ENCODE measurements at regions not wholly inside any gene's neighbourhood (a gene's known extent, or its start where the extent isn't known, plus 50 kb on each side); places are given as distances from the start of the nearest gene placed in this dataset.

- Histone ChIP-seq H3K79me2 (ENCODE audit: control insufficient read depth, insufficient read depth, low read length, poor library complexity) (no peaks in the 10 kb centered on the region), H3K27me3 (ENCODE audit: insufficient read depth, low read length) (no peaks in the 10 kb centered on the region), H3K9me3 (ENCODE audit: insufficient read depth, low read depth, low read length) (no peaks in the 10 kb centered on the region), H4K8ac (ENCODE audit: low read depth, low read length) (no peak overlapping the region), H2BK12ac (ENCODE audit: low read length) (no peak overlapping the region), H3K4me1 (ENCODE audit: control insufficient read depth in 1 of 2, insufficient read depth in 2 of 2, low read length in 2 of 2) (no peaks in the 10 kb centered on the region), H2AFZ (ENCODE audit: insufficient read depth, low read length, poor library complexity) (no peak overlapping the region), H2BK5ac (ENCODE audit: low read depth, low read length, poor library complexity) (no peak overlapping the region), H2AK5ac (ENCODE audit: low read length) (no peak overlapping the region), H3K27ac (ENCODE audit: low read depth, low read length) (no peak overlapping the region), H4K12ac (ENCODE audit: low read depth, low read length) (no peak overlapping the region), H4K91ac (ENCODE audit: low read depth, low read length) (no peak overlapping the region), H3K4me2 (ENCODE audit: low read length) (no peak overlapping the region), H3K23ac (ENCODE audit: low read length) (no peak overlapping the region), H3K9ac (ENCODE audit: low read length) (no peak overlapping the region), H3K14ac (ENCODE audit: low read length) (no peak overlapping the region), H2BK120ac (ENCODE audit: insufficient read depth, low read length, poor library complexity) (no peak overlapping the region), H3K4ac (ENCODE audit: low read depth, low read length) (no peak overlapping the region), H3K18ac (ENCODE audit: low read length) (no peak overlapping the region), H3K4me3 (ENCODE audit: low read depth, low read length) (no peak overlapping the region), H3K36me3 (ENCODE audit: control insufficient read depth in 1 of 2, insufficient read depth in 2 of 2, low read length in 2 of 2) (no peaks in the 10 kb centered on the region), H3K79me1 (ENCODE audit: low read length) (no peaks in the 10 kb centered on the region)
- no peak for DNase-seq
- no CpG with 5 or more reads among the region's 3 CpGs for whole genome bisulfite sequencing (ENCODE audit: extremely low coverage, insufficient coverage, insufficient read length)
Observed at GRCh38 chr11:43238341-43238740, 73.5 kb upstream of the API5 start.

GRCh38 chr11:43239791-43240190 is 72.0 kb upstream of the API5 start:
- H2BK12ac ChIP-seq (ENCODE audit: low read length): no peak overlapping the region
- H3K14ac ChIP-seq (ENCODE audit: low read length): no peak overlapping the region
- no peak overlapping the region for H3K18ac ChIP-seq (ENCODE audit: low read length)
- no peak overlapping the region for H3K9ac ChIP-seq (ENCODE audit: low read length)
- no peaks in the 10 kb centered on the region for H3K36me3 ChIP-seq (ENCODE audit: control insufficient read depth in 1 of 2, insufficient read depth in 2 of 2, low read length in 2 of 2)
- H4K12ac ChIP-seq (ENCODE audit: low read depth, low read length): no peak overlapping the region
- no peak overlapping the region for H2BK5ac ChIP-seq (ENCODE audit: low read depth, low read length, poor library complexity)
- no peak overlapping the region for H2BK120ac ChIP-seq (ENCODE audit: insufficient read depth, low read length, poor library complexity)
- H3K27ac ChIP-seq (ENCODE audit: low read depth, low read length): no peak overlapping the region
- no peaks in the 10 kb centered on the region for H3K4me1 ChIP-seq (ENCODE audit: control insufficient read depth in 1 of 2, insufficient read depth in 2 of 2, low read length in 2 of 2)
- H3K4me2 ChIP-seq (ENCODE audit: low read length): no peak overlapping the region
- H2AK5ac ChIP-seq (ENCODE audit: low read length): no peak overlapping the region
- H4K8ac ChIP-seq (ENCODE audit: low read depth, low read length): no peak overlapping the region
- no peak overlapping the region for H4K91ac ChIP-seq (ENCODE audit: low read depth, low read length)
- no peaks in the 10 kb centered on the region for H3K27me3 ChIP-seq (ENCODE audit: insufficient read depth, low read length)
- H3K4me3 ChIP-seq (ENCODE audit: low read depth, low read length): no peak overlapping the region
- H3K23ac ChIP-seq (ENCODE audit: low read length): no peak overlapping the region
- no peak overlapping the region for H3K4ac ChIP-seq (ENCODE audit: low read depth, low read length)
- H2AFZ ChIP-seq (ENCODE audit: insufficient read depth, low read length, poor library complexity): no peak overlapping the region
- no peaks in the 10 kb centered on the region for H3K79me1 ChIP-seq (ENCODE audit: low read length)
- WGBS (ENCODE audit: extremely low coverage, insufficient coverage, insufficient read length): no CpG with 5 or more reads among the region's 3 CpGs
- H3K9me3 ChIP-seq (ENCODE audit: insufficient read depth, low read depth, low read length): no peaks in the 10 kb centered on the region
- no peaks in the 10 kb centered on the region for H3K79me2 ChIP-seq (ENCODE audit: control insufficient read depth, insufficient read depth, low read length, poor library complexity)
- no peak for DNase-seq

- Histone ChIP-seq H3K27me3 (ENCODE audit: insufficient read depth, low read length) (no peaks in the 10 kb centered on the region), H3K79me1 (ENCODE audit: low read length) (no peaks in the 10 kb centered on the region), H3K4me3 (ENCODE audit: low read depth, low read length) (no peak overlapping the region), H3K9ac (ENCODE audit: low read length) (no peak overlapping the region), H3K18ac (ENCODE audit: low read length) (no peak overlapping the region), H3K27ac (ENCODE audit: low read depth, low read length) (no peak overlapping the region), H3K4me2 (ENCODE audit: low read length) (no peak overlapping the region), H3K4ac (ENCODE audit: low read depth, low read length) (no peak overlapping the region), H3K4me1 (ENCODE audit: control insufficient read depth in 1 of 2, insufficient read depth in 2 of 2, low read length in 2 of 2) (no peaks in the 10 kb centered on the region), H4K91ac (ENCODE audit: low read depth, low read length) (no peak overlapping the region), H3K36me3 (ENCODE audit: control insufficient read depth in 1 of 2, insufficient read depth in 2 of 2, low read length in 2 of 2) (no peaks in the 10 kb centered on the region), H3K9me3 (ENCODE audit: insufficient read depth, low read depth, low read length) (no peaks in the 10 kb centered on the region), H3K79me2 (ENCODE audit: control insufficient read depth, insufficient read depth, low read length, poor library complexity) (no peaks in the 10 kb centered on the region), H4K12ac (ENCODE audit: low read depth, low read length) (no peak overlapping the region), H2AK5ac (ENCODE audit: low read length) (no peak overlapping the region), H2BK120ac (ENCODE audit: insufficient read depth, low read length, poor library complexity) (no peak overlapping the region), H4K8ac (ENCODE audit: low read depth, low read length) (no peak overlapping the region), H3K23ac (ENCODE audit: low read length) (no peak overlapping the region), H2BK5ac (ENCODE audit: low read depth, low read length, poor library complexity) (no peak overlapping the region), H2AFZ (ENCODE audit: insufficient read depth, low read length, poor library complexity) (no peak overlapping the region), H3K14ac (ENCODE audit: low read length) (no peak overlapping the region), H2BK12ac (ENCODE audit: low read length) (no peak overlapping the region)
- WGBS (ENCODE audit: extremely low coverage, insufficient coverage, insufficient read length): no CpG with 5 or more reads among the region's 1 CpG
- no peak for DNase-seq
Observed at GRCh38 chr11:43242401-43242800, 69.4 kb upstream of the API5 start.

- Histone ChIP-seq H3K4me3 (ENCODE audit: low read depth, low read length) (no peak overlapping the region), H3K23ac (ENCODE audit: low read length) (no peak overlapping the region), H3K14ac (ENCODE audit: low read length) (no peak overlapping the region), H2AFZ (ENCODE audit: insufficient read depth, low read length, poor library complexity) (no peak overlapping the region), H2AK5ac (ENCODE audit: low read length) (no peak overlapping the region), H3K9ac (ENCODE audit: low read length) (no peak overlapping the region), H3K79me2 (ENCODE audit: control insufficient read depth, insufficient read depth, low read length, poor library complexity) (no peaks in the 10 kb centered on the region), H2BK5ac (ENCODE audit: low read depth, low read length, poor library complexity) (no peak overlapping the region), H3K36me3 (ENCODE audit: control insufficient read depth in 1 of 2, insufficient read depth in 2 of 2, low read length in 2 of 2) (no peaks in the 10 kb centered on the region), H2BK120ac (ENCODE audit: insufficient read depth, low read length, poor library complexity) (no peak overlapping the region), H3K79me1 (ENCODE audit: low read length) (no peaks in the 10 kb centered on the region), H3K9me3 (ENCODE audit: insufficient read depth, low read depth, low read length) (no peaks in the 10 kb centered on the region), H3K18ac (ENCODE audit: low read length) (no peak overlapping the region), H4K8ac (ENCODE audit: low read depth, low read length) (no peak overlapping the region), H3K27me3 (ENCODE audit: insufficient read depth, low read length) (no peaks in the 10 kb centered on the region), H3K4ac (ENCODE audit: low read depth, low read length) (no peak overlapping the region), H3K4me2 (ENCODE audit: low read length) (no peak overlapping the region), H3K4me1 (ENCODE audit: control insufficient read depth in 1 of 2, insufficient read depth in 2 of 2, low read length in 2 of 2) (no peaks in the 10 kb centered on the region), H4K12ac (ENCODE audit: low read depth, low read length) (no peak overlapping the region), H3K27ac (ENCODE audit: low read depth, low read length) (no peak overlapping the region), H2BK12ac (ENCODE audit: low read length) (no peak overlapping the region), H4K91ac (ENCODE audit: low read depth, low read length) (no peak overlapping the region)
- DNase-seq: no peak
- no CpG with 5 or more reads among the region's 3 CpGs for WGBS (ENCODE audit: extremely low coverage, insufficient coverage, insufficient read length)
Observed at GRCh38 chr11:43243927-43244326, 67.9 kb upstream of the API5 start.
